ENCODE measurements at regions not wholly inside any gene's neighbourhood (a gene's known extent, or its start where the extent isn't known, plus 50 kb on each side); places are given as distances from the start of the nearest gene placed in this dataset.

- Histone ChIP-seq H3K79me2 (replicated peaks; ENCODE audit: insufficient read depth) (no peaks in the 10 kb centered on the region), H3K4me3 (no peak overlapping the region), H3K27me3 (ENCODE audit: insufficient read depth) (no peaks in the 10 kb centered on the region), H3K27ac (ENCODE audit: low read depth) (no peak overlapping the region), H3F3A (replicated peaks; ENCODE audit: low read depth) (no peaks in the 10 kb centered on the region), H3K9me2 (ENCODE audit: insufficient read depth) (no peaks in the 10 kb centered on the region), H3K36me3 (ENCODE audit: insufficient read depth) (no peaks in the 10 kb centered on the region), H3K4me2 (no peak overlapping the region), H2AFZ (no peak overlapping the region), H3K4me1 (ENCODE audit: insufficient read depth) (peaks cover 11% of the 10 kb centered on the region), H4K20me1 (replicated peaks; ENCODE audit: insufficient read depth) (no peaks in the 10 kb centered on the region)
- TF ChIP-seq JUNB (IDR thresholded peaks at IDR 0.05; ENCODE audit: unreplicated experiment) (no peak), ZNF331 (CRISPR knock-in tag; IDR thresholded peaks at IDR 0.05; ENCODE audit: low read depth) (no peak), ZNF114 (CRISPR knock-in tag; IDR thresholded peaks at IDR 0.05) (no peak), ZNF462 (CRISPR knock-in tag; IDR thresholded peaks at IDR 0.05) (no peak), POLR2AphosphoS5 (IDR thresholded peaks at IDR 0.05; ENCODE audit: low read depth) (no peak), EZH2phosphoT487 (IDR thresholded peaks at IDR 0.05; ENCODE audit: unreplicated experiment) (no peak), EZH2 (IDR thresholded peaks at IDR 0.05; ENCODE audit: low read depth, unreplicated experiment) (no peak)
- TF ChIP-seq, protein P1, sequence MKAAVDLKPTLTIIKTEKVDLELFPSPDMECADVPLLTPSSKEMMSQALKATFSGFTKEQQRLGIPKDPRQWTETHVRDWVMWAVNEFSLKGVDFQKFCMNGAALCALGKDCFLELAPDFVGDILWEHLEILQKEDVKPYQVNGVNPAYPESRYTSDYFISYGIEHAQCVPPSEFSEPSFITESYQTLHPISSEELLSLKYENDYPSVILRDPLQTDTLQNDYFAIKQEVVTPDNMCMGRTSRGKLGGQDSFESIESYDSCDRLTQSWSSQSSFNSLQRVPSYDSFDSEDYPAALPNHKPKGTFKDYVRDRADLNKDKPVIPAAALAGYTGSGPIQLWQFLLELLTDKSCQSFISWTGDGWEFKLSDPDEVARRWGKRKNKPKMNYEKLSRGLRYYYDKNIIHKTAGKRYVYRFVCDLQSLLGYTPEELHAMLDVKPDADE (IDR thresholded peaks at IDR 0.05): no peak
- TF ChIP-seq, protein P2, sequence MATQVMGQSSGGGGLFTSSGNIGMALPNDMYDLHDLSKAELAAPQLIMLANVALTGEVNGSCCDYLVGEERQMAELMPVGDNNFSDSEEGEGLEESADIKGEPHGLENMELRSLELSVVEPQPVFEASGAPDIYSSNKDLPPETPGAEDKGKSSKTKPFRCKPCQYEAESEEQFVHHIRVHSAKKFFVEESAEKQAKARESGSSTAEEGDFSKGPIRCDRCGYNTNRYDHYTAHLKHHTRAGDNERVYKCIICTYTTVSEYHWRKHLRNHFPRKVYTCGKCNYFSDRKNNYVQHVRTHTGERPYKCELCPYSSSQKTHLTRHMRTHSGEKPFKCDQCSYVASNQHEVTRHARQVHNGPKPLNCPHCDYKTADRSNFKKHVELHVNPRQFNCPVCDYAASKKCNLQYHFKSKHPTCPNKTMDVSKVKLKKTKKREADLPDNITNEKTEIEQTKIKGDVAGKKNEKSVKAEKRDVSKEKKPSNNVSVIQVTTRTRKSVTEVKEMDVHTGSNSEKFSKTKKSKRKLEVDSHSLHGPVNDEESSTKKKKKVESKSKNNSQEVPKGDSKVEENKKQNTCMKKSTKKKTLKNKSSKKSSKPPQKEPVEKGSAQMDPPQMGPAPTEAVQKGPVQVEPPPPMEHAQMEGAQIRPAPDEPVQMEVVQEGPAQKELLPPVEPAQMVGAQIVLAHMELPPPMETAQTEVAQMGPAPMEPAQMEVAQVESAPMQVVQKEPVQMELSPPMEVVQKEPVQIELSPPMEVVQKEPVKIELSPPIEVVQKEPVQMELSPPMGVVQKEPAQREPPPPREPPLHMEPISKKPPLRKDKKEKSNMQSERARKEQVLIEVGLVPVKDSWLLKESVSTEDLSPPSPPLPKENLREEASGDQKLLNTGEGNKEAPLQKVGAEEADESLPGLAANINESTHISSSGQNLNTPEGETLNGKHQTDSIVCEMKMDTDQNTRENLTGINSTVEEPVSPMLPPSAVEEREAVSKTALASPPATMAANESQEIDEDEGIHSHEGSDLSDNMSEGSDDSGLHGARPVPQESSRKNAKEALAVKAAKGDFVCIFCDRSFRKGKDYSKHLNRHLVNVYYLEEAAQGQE (IDR thresholded peaks at IDR 0.05; ENCODE audit: unreplicated experiment): no peak
- Mint-ChIP-seq H3K4me1 (peaks cover 22% of the 10 kb centered on the region), H3K4me3 (no peak overlapping the region), H3K36me3 (ENCODE audit: low read depth) (no peaks in the 10 kb centered on the region), H3K27ac (no peak overlapping the region), H3K27me3 (ENCODE audit: insufficient read depth, low read depth, poor library complexity) (peaks cover 3% of the 10 kb centered on the region), H3K9me3 (no peaks in the 10 kb centered on the region)
- DNase-seq (ENCODE audit: low spot score) (no peak), ATAC-seq (no peak)
These were observed 74.9 kb upstream of the GAREM1 start for GRCh38 chr18:32545631-32546030.

Data from GM23338 (cell line).